ENCODE measurements at regions not wholly inside any gene's neighbourhood (a gene's known extent, or its start where the extent isn't known, plus 50 kb on each side); places are given as distances from the start of the nearest gene placed in this dataset.
"Not testable (repeated sequence)": the region's sequence is repeated elsewhere in the genome, so short reads cannot be mapped to it uniquely, and the experiment has no call there.

DNA sequence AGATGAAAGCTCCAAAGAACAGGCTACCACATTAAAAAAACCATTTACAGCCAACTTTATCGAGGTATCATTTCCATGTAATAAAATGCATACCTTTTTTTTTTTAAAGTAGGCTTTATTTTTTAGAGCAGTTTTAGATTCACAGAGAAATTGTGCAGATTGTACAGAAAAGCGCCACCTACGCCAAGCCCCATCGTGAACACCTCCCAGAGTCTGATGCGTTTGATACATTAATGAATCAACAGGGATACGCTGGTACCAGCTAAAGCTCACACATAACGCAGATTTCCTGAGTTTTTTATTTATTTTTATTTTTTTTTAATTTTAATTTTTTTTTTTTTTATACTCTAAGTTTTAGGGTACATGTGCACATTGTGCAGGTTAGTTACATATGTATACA is 129.9 kb downstream of the KIF26A start:
- H3K27me3 ChIP-seq = no peaks in the 10 kb centered on the region
- TF ChIP-seq, protein P1, sequence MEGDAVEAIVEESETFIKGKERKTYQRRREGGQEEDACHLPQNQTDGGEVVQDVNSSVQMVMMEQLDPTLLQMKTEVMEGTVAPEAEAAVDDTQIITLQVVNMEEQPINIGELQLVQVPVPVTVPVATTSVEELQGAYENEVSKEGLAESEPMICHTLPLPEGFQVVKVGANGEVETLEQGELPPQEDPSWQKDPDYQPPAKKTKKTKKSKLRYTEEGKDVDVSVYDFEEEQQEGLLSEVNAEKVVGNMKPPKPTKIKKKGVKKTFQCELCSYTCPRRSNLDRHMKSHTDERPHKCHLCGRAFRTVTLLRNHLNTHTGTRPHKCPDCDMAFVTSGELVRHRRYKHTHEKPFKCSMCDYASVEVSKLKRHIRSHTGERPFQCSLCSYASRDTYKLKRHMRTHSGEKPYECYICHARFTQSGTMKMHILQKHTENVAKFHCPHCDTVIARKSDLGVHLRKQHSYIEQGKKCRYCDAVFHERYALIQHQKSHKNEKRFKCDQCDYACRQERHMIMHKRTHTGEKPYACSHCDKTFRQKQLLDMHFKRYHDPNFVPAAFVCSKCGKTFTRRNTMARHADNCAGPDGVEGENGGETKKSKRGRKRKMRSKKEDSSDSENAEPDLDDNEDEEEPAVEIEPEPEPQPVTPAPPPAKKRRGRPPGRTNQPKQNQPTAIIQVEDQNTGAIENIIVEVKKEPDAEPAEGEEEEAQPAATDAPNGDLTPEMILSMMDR (IDR thresholded peaks at IDR 0.05) = no peak
- no peaks in the 10 kb centered on the region for H3K9me3 ChIP-seq
- no peak overlapping the region for H3K4me3 ChIP-seq
- no peaks in the 10 kb centered on the region for H3K4me1 ChIP-seq
- DNase-seq (no peak), ATAC-seq (no peak)
- H3K27ac ChIP-seq = no peak overlapping the region
- intact Hi-C loops (cut with DNase I) = no loop called here
- no peaks in the 10 kb centered on the region for H3K36me3 ChIP-seq

DNA sequence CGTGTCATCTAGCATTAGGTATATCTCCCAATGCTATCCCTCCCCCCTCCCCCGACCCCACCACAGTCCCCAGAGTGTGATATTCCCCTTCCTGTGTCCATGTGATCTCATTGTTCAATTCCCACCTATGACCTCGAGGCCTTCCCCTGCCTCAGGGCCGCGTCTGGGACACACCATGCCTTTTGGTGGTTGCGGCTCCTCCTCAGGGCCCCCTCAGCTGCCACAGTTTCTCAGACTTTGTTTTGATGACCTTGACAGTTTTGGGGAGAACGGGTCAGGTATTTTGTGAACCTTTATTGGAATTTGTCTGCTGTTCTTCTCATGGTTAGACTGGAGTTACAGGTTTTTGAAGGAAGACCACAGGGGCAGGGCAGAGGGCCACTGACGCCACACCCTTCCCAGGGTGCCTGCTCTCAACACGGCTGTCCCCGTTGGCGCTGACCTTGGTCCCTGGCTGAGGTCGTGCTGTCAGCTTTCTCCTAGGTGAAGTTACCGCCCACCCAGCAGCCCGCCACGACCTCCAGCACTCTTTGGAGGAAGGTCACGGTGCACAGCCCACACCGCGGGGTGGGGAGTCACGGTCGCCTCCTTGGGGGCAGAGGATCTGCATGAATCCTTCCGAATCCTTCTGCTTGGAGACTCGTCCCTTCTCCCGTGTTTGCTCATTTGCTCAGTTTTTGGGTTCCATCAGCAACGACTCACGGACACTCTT is 130.5 kb downstream of the KIF26A start:
- Histone ChIP-seq H3K4me1 (no peaks in the 10 kb centered on the region), H3K27ac (no peak overlapping the region), H3K27me3 (no peaks in the 10 kb centered on the region), H3K36me3 (no peaks in the 10 kb centered on the region), H3K9me3 (no peaks in the 10 kb centered on the region), H3K4me3 (no peak overlapping the region)
- TF ChIP-seq, protein P1 (IDR thresholded peaks at IDR 0.05) = no peak
- DNase-seq (peak; percentile 57), ATAC-seq (no peak)
- intact Hi-C loops (cut with DNase I) = no loop called here

DNA sequence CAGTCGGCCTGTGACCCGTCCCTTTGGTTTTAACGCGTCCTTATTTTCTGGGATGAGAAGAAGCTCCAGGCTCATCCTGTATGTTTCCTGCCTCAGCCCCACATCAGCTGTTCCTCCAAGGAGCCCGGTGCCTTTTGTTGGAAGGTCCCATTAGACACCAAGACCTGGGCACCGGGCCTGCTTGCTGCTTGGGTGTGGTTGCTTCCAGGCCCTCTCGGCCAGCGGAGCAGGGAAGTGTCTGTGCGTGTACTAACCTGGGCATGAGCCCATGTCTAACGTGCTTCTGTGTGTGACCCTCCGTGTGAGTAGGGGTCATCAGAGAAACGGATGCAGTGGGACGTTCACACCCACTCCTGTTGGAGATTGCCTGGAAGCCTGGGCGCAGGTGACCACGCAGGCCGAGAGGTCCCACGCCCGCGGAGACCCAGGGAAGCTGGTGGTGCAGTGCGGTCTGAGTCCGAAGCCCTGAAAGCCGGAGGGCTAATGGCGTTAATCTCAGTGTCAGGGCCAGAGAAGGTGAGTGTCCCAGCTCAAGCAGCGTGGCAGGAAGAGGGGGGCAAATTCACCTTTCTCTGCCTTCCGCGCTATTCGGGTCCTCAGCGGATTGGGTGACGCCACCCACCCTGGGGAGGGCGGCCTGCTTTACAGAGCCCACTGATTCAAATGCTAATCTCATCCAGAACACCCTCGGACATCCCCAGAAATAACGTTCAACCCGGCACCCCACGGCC is 131.3 kb downstream of the KIF26A start:
- H3K4me3 ChIP-seq; H3K36me3 ChIP-seq; H3K27me3 ChIP-seq; ATAC-seq; intact Hi-C loops (cut with DNase I); H3K9me3 ChIP-seq; H3K4me1 ChIP-seq; H3K27ac ChIP-seq: not testable (repeated sequence)
- peak; percentile 52 for DNase-seq

DNA sequence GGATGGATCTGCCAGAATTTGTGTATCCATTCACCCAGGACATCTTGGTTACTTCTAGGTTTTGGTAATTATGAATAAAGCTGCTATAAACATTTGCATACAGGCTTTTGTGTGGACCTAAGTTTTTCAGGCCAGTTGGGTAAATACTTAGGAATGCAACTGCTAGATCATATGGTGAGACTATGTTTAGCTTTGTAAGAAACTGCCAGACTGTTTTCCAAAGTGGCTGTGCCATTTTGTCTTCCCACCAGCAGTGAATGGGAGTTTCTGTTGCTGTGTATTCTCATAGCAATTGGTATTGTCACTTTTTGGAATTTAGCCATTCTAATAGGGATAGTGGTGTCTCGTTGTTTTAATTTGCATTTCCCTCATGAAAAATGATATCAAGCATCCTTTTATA is 133.0 kb downstream of the KIF26A start:
- Histone ChIP-seq H3K4me1 (peaks cover 5% of the 10 kb centered on the region), H3K4me3 (no peak overlapping the region), H3K9me3 (no peaks in the 10 kb centered on the region), H3K36me3 (no peaks in the 10 kb centered on the region), H3K27me3 (no peaks in the 10 kb centered on the region), H3K27ac (no peak overlapping the region)
- TF ChIP-seq, protein P1 (IDR thresholded peaks at IDR 0.05) = no peak
- DNase-seq (no peak), ATAC-seq (no peak)
- intact Hi-C loops (cut with DNase I) = no loop called here

DNA sequence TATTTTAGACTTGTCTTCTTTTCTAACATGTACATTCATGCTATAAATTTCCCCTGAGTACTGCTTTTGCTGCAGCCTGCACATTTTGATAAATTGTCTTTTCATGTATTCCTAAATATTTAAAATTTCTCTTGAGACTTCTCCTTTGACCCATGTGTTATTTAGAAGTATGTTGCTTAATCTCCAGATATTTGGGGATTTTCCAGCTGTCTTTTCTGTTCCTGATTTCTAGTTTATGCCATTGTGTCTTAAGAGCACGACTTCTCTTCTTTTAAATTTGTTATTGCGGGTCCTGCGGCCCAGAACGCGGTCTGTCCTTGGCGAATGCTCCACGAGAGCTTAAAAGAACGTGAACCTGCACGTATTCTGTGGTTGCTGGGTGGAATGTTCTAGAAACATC is 136.4 kb downstream of the KIF26A start:
- TF ChIP-seq, protein P1 (IDR thresholded peaks at IDR 0.05) = no peak
- peaks cover 5% of the 10 kb centered on the region for H3K4me1 ChIP-seq
- DNase-seq (peak; percentile 49), ATAC-seq (no peak)
- H3K27ac ChIP-seq = no peak overlapping the region
- peaks cover 5% of the 10 kb centered on the region for H3K27me3 ChIP-seq
- no peaks in the 10 kb centered on the region for H3K9me3 ChIP-seq
- intact Hi-C loops (cut with DNase I) = no loop called here
- H3K4me3 ChIP-seq = no peak overlapping the region
- no peaks in the 10 kb centered on the region for H3K36me3 ChIP-seq

DNA sequence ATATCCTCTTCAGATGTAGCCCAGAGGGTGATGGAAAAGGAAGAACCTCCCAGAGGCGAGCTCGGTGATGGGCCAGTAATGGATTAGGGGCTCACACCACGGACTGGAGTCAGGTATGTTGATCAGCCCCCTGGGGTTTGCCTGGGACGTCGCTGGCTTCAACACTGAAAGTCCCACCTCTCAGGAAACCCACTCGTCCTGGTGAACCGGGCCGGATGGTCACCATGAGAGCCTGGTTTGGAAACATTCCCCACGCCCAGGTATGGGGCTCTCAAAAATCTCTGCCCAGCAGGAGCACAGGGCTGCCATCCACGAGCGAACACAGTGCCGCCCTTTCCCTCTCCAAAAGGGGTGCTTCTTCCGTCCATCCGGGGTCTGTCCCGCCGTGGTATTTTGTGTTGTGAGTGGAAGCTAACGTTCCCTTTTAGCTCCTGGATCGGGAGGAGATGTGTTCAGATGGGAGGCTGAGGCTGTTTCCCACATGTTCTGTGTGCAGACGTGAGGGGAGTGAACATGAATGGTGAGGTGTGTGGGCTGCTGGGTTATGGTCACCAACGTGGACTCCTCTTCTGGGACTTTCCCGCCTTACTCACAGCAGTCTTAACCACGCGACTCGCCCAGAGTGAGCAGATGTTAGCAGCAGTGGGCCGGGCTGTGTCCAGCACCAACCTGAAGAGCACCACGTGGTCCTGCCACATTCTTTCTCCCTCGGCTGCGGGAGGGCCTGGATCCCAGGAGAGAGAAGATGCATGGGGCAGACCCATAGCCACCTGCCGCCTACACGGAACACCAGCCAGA is 139.2 kb downstream of the KIF26A start:
- intact Hi-C loops (cut with DNase I) = no loop called here
- peaks cover 5% of the 10 kb centered on the region for H3K4me1 ChIP-seq
- DNase-seq = peak; percentile 43

More for the DNA sequence above, 139.2 kb downstream of the KIF26A start:
- Histone ChIP-seq H3K36me3 (no peaks in the 10 kb centered on the region), H3K27me3 (peaks cover 5% of the 10 kb centered on the region), H3K4me3 (no peak overlapping the region), H3K9me3 (no peaks in the 10 kb centered on the region), H3K27ac (no peak overlapping the region)
- ATAC-seq = no peak
- TF ChIP-seq, protein P1 (IDR thresholded peaks at IDR 0.05) = no peak
